GM21737 (cell line): ENCODE measurements at regions not wholly inside any gene's neighbourhood (a gene's known extent, or its start where the extent isn't known, plus 50 kb on each side); places are given as distances from the start of the nearest gene placed in this dataset.

Experiments
- ATAC-seq: cut with Tn5 transposase; IDR thresholded peaks from one replicate; pipeline ENCODE4 v1.9.1; 2021; ENCODE audit warnings: mild to moderate bottlenecking, moderate library complexity; ENCODE audit not compliant: unreplicated experiment

GRCh38 chr13:68369739-68370138 is 1139.6 kb upstream of the PCDH9 start:
- no peak for ATAC-seq

- no peak for ATAC-seq
Measured at GRCh38 chr13:68368922-68369321, 1138.8 kb upstream of the PCDH9 start.

GRCh38 chr13:68359105-68359504 is 1129.0 kb upstream of the PCDH9 start:
- ATAC-seq: no peak

- no peak for ATAC-seq
Measured at GRCh38 chr13:68358294-68358705, 1128.2 kb upstream of the PCDH9 start.

- no peak for ATAC-seq
Measured at GRCh38 chr13:68350554-68350953, 1120.4 kb upstream of the PCDH9 start.

- no peak for ATAC-seq
Measured at GRCh38 chr13:68347220-68347619, 1117.1 kb upstream of the PCDH9 start.

GRCh38 chr13:68345963-68346531 is 1115.9 kb upstream of the PCDH9 start:
- no peak for ATAC-seq

GRCh38 chr13:68323124-68323523 is 1093.0 kb upstream of the PCDH9 start:
- no peak for ATAC-seq

- no peak for ATAC-seq
Measured at GRCh38 chr13:68319384-68319783, 1089.2 kb upstream of the PCDH9 start.

GRCh38 chr13:68304286-68304893 is 1074.3 kb upstream of the PCDH9 start:
- no peak for ATAC-seq

GRCh38 chr13:68293631-68294030 is 1063.5 kb upstream of the PCDH9 start:
- no peak for ATAC-seq

GRCh38 chr13:68292601-68293000 is 1062.5 kb upstream of the PCDH9 start:
- ATAC-seq: no peak

- ATAC-seq: no peak
Measured at GRCh38 chr13:68291595-68291994, 1061.5 kb upstream of the PCDH9 start.

GRCh38 chr13:68275758-68276157 is 1045.6 kb upstream of the PCDH9 start:
- ATAC-seq: no peak

- ATAC-seq: no peak
Measured at GRCh38 chr13:68272652-68273051, 1042.5 kb upstream of the PCDH9 start.

GRCh38 chr13:68264692-68265091 is 1034.6 kb upstream of the PCDH9 start:
- no peak for ATAC-seq

- no peak for ATAC-seq
Measured at GRCh38 chr13:68261105-68261504, 1031.0 kb upstream of the PCDH9 start.

- no peak for ATAC-seq
Measured at GRCh38 chr13:68257111-68257842, 1027.1 kb upstream of the PCDH9 start.

GRCh38 chr13:68254151-68254550 is 1024.0 kb upstream of the PCDH9 start:
- no peak for ATAC-seq

GRCh38 chr13:68234274-68234673 is 1004.1 kb upstream of the PCDH9 start:
- ATAC-seq: no peak

- ATAC-seq: no peak
Measured at GRCh38 chr13:68232351-68233130, 1002.4 kb upstream of the PCDH9 start.
